PC-3 (cell line): ENCODE measurements at regions not wholly inside any gene's neighbourhood (a gene's known extent, or its start where the extent isn't known, plus 50 kb on each side); places are given as distances from the start of the nearest gene placed in this dataset.

Source experiments
- EZH2 ChIP-seq: fragments of 300-600 bp; sonication (generic); IDR thresholded peaks from one replicate; pipeline ENCODE4 v1.6.1; 2017; ENCODE audit warnings: antibody characterized with exemption, mild to moderate bottlenecking, low read length; ENCODE audit not compliant: unreplicated experiment
- TF ChIP-seq, protein P1 (sequence below): fragments of 300-600 bp; sonication (generic); conservative IDR thresholded peaks from 2 replicates; pipeline ENCODE4 v1.5.1; 2017; ENCODE audit warnings: antibody characterized with exemption, low read depth, mild to moderate bottlenecking, low read length

- TF ChIP-seq, protein P1, sequence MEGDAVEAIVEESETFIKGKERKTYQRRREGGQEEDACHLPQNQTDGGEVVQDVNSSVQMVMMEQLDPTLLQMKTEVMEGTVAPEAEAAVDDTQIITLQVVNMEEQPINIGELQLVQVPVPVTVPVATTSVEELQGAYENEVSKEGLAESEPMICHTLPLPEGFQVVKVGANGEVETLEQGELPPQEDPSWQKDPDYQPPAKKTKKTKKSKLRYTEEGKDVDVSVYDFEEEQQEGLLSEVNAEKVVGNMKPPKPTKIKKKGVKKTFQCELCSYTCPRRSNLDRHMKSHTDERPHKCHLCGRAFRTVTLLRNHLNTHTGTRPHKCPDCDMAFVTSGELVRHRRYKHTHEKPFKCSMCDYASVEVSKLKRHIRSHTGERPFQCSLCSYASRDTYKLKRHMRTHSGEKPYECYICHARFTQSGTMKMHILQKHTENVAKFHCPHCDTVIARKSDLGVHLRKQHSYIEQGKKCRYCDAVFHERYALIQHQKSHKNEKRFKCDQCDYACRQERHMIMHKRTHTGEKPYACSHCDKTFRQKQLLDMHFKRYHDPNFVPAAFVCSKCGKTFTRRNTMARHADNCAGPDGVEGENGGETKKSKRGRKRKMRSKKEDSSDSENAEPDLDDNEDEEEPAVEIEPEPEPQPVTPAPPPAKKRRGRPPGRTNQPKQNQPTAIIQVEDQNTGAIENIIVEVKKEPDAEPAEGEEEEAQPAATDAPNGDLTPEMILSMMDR = no peak
- TF ChIP-seq EZH2 = no peak
Measured at GRCh38 chr9:89668216-89668865, 63.5 kb downstream of the GADD45G start.
